GM12874 (cell line): ENCODE measurements at regions not wholly inside any gene's neighbourhood (a gene's known extent, or its start where the extent isn't known, plus 50 kb on each side); places are given as distances from the start of the nearest gene placed in this dataset.

ENCODE experiments used
- CTCF ChIP-seq: IDR thresholded peaks from 2 replicates; pipeline ENCODE4 v1.5.1; 2011; ENCODE audit warnings: low read depth, mild to moderate bottlenecking, control low read depth, low read length, moderate library complexity; ENCODE audit not compliant: insufficient read depth

GRCh38 chr5:99348597-99348996, 419.8 kb upstream of the CHD1 start:
- no peak for TF ChIP-seq CTCF

- no peak for TF ChIP-seq CTCF
Observed at GRCh38 chr5:99334936-99335335, 406.1 kb upstream of the CHD1 start.

DNA sequence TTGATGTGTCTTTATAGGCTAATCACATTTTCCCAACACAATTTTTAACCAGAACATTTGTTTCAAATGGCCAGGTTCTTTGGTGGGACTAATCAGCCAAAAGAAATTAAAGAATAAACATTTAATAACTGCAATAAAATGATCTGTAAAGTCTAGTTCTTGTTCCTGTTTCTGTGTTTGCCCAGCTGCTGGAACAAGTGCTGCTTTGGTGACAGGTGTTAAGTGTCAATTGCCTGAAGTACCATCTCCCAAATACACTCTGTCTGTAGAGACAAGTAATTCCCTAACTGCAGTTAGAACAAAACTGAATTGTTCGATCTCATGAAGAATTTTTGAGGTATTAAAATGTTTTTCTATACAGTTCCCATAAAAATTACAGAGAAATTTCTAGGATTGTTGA, 402.3 kb upstream of the CHD1 start:
- TF ChIP-seq CTCF: no peak

- TF ChIP-seq CTCF: no peak
Observed at GRCh38 chr5:99320436-99320835, 391.6 kb upstream of the CHD1 start.

- TF ChIP-seq CTCF: no peak
Observed at GRCh38 chr5:99317136-99317535, 388.3 kb upstream of the CHD1 start.

- TF ChIP-seq CTCF: no peak
Observed at GRCh38 chr5:99316484-99316883, 387.7 kb upstream of the CHD1 start.

DNA sequence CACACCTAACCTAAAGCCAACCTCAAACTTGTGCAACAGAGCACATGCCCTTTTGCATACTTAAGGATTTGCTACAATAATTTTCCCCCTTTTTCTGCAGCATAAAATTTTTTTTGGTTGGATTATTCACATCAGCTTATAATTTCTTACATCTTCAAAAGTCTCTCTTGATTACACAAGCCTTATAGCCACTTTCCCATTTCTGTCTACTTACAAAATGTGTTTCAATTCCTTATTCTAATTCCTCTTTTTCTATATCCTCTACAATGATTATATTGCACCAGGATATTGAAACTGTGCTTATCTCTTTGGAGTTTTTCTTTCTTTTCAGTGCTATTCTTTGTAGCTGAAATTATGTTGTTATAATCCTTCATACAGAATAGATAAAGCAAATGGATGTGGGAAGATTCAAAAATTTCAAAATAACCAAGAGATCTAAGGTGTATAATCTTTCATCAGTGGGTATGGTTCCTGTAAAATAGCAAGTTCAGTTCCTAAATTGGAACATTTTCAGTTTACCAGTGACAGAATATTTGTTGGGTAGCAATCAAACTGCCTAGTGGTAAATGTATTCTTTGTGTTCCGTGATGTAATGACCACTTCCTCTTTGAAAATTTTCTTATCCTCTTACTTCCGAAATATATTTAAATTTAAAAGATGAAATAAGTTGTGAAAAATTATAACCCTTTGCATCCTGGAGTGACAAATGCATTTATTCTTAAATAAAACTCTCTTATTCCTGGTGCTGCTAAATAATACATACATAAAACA, 386.8 kb upstream of the CHD1 start:
- no peak for TF ChIP-seq CTCF
